Neural cell (in vitro differentiated cells): ENCODE measurements at regions not wholly inside any gene's neighbourhood (a gene's known extent, or its start where the extent isn't known, plus 50 kb on each side); places are given as distances from the start of the nearest gene placed in this dataset.

Experiments
- H2AFZ ChIP-seq: fragments of 200-600, 300-800 bp; sonication (generic), shearing (Covaris generic); 2 replicates; pipeline ENCODE4 v1.6.0; 2014; ENCODE audit warnings: low read depth, mild to moderate bottlenecking, antibody characterized with exemption, low read length, moderate library complexity
- H3F3A ChIP-seq: fragments of 200-600 bp; shearing (Covaris generic); 2 replicates; pipeline ENCODE4 v1.6.1; 2016; ENCODE audit warnings: mild to moderate bottlenecking, moderate library complexity, mixed read lengths, antibody characterized with exemption, low read length; ENCODE audit not compliant: insufficient read depth, poor library complexity, severe bottlenecking
- H3K27ac ChIP-seq: fragments of 200-600, 300-800 bp; sonication (generic), shearing (Covaris generic); 2 replicates; pipeline ENCODE4 v1.5.1; 2014; ENCODE audit warnings: mild to moderate bottlenecking, low read length, moderate library complexity
- H3K27me3 ChIP-seq: fragments of 300-800, 200-600 bp; sonication (generic), shearing (Covaris generic); 2 replicates; pipeline ENCODE4 v1.6.0; 2014; ENCODE audit warnings: mild to moderate bottlenecking, low read depth, low read length, moderate library complexity; ENCODE audit not compliant: insufficient read depth
- H3K36me3 ChIP-seq: fragments of 300-800, 200-600 bp; sonication (generic), shearing (Covaris generic); 2 replicates; pipeline ENCODE4 v1.5.1; 2014; ENCODE audit warnings: mild to moderate bottlenecking, antibody characterized with exemption, low read length, moderate library complexity; ENCODE audit not compliant: insufficient read depth
- H3K4me2 ChIP-seq: fragments of 300-800, 200-600 bp; sonication (generic), shearing (Covaris generic); 2 replicates; pipeline ENCODE4 v1.6.0; 2014; ENCODE audit warnings: mild to moderate bottlenecking, low read length
- H3K4me3 ChIP-seq: fragments of 300-800, 200-600 bp; sonication (generic), shearing (Covaris generic); 2 replicates; pipeline ENCODE4 v1.5.1; 2014; ENCODE audit warnings: mild to moderate bottlenecking, low read length, moderate library complexity
- H3K79me2 ChIP-seq: fragments of 200-600 bp; shearing (Covaris generic); replicated peaks from 2 replicates; pipeline ENCODE4 v1.6.0; 2014; ENCODE audit warnings: mild to moderate bottlenecking, low read length, moderate library complexity; ENCODE audit not compliant: insufficient read depth
- H3K9ac ChIP-seq: fragments of 300-800, 200-600 bp; sonication (generic), shearing (Covaris generic); 2 replicates; pipeline ENCODE4 v1.6.1; 2016; ENCODE audit warnings: mild to moderate bottlenecking, low read length, mixed read lengths
- H3K9me2 ChIP-seq: fragments of 200-600 bp; shearing (Covaris generic); 2 replicates; pipeline ENCODE4 v1.6.1; 2016; ENCODE audit warnings: mild to moderate bottlenecking, low read length, mixed read lengths; ENCODE audit not compliant: insufficient read depth
- H3K9me3 ChIP-seq: fragments of 200-600, 300-800 bp; sonication (generic), shearing (Covaris generic); 2 replicates; pipeline ENCODE4 v1.6.1; 2016; ENCODE audit warnings: mild to moderate bottlenecking, mixed run types, low read length, moderate library complexity, mixed read lengths
- H4K20me1 ChIP-seq: fragments of 200-600 bp; shearing (Covaris generic); 2 replicates; pipeline ENCODE4 v1.6.1; 2016; ENCODE audit warnings: mild to moderate bottlenecking, mixed run types; ENCODE audit not compliant: insufficient read depth
- CTCF ChIP-seq: fragments of 450-650 bp; IDR thresholded peaks from 2 replicates; pipeline ENCODE4 v1.5.1; 2014; ENCODE audit warnings: antibody characterized with exemption, mild to moderate bottlenecking, moderate library complexity; ENCODE audit not compliant: poor library complexity, severe bottlenecking
- EP300 ChIP-seq: fragments of 450-650 bp; conservative IDR thresholded peaks from 2 replicates; pipeline ENCODE4 v1.6.1; 2014; ENCODE audit warnings: antibody characterized with exemption, mild to moderate bottlenecking, moderate library complexity; ENCODE audit not compliant: poor library complexity, severe bottlenecking
- EZH2 ChIP-seq: fragments of 200-600, 300-800 bp; shearing (Covaris generic), sonication (generic); IDR thresholded peaks from 2 replicates; pipeline ENCODE4 v1.6.1; 2014; ENCODE audit warnings: antibody characterized with exemption, low read length, borderline replicate concordance, mild to moderate bottlenecking; ENCODE audit not compliant: insufficient read depth, poor library complexity, severe bottlenecking
- MXI1 ChIP-seq: fragments of 450-650 bp; conservative IDR thresholded peaks from 2 replicates; pipeline ENCODE4 v1.6.1; 2014; ENCODE audit warnings: antibody characterized with exemption, mild to moderate bottlenecking; ENCODE audit not compliant: poor library complexity, severe bottlenecking
- POLR2AphosphoS5 ChIP-seq: IDR thresholded peaks from 2 replicates; pipeline ENCODE4 v1.6.1; 2012
- RAD21 ChIP-seq: fragments of 450-650 bp; conservative IDR thresholded peaks from 2 replicates; pipeline ENCODE4 v1.6.1; 2014; ENCODE audit warnings: antibody characterized with exemption, mild to moderate bottlenecking, moderate library complexity
- REST ChIP-seq: IDR thresholded peaks from 2 replicates; pipeline ENCODE4 v1.6.1; 2012; ENCODE audit warnings: borderline replicate concordance
- SMC3 ChIP-seq: fragments of 450-650 bp; conservative IDR thresholded peaks from 2 replicates; pipeline ENCODE4 v1.6.1; 2014; ENCODE audit warnings: antibody characterized with exemption, mild to moderate bottlenecking, moderate library complexity; ENCODE audit not compliant: poor library complexity
- TAF1 ChIP-seq: IDR thresholded peaks from 2 replicates; pipeline ENCODE4 v1.6.1; 2012; ENCODE audit warnings: low read depth

GRCh38 chr2:84281510-84281909 is 177.6 kb downstream of the SUCLG1 start:
- Histone ChIP-seq H3K9ac (no peak overlapping the region), H3K9me3 (no peaks in the 10 kb centered on the region), H3K27me3 (no peaks in the 10 kb centered on the region), H3F3A (no peaks in the 10 kb centered on the region), H3K79me2 (no peaks in the 10 kb centered on the region), H3K4me2 (no peak overlapping the region), H2AFZ (no peak overlapping the region), H3K9me2 (no peaks in the 10 kb centered on the region), H3K4me3 (no peak overlapping the region), H3K27ac (no peak overlapping the region), H3K36me3 (no peaks in the 10 kb centered on the region), H4K20me1 (no peaks in the 10 kb centered on the region)
- no peak for TF ChIP-seq REST
- no peak for TF ChIP-seq EZH2
- TF ChIP-seq RAD21: no peak
- no peak for TF ChIP-seq TAF1

GRCh38 chr2:84280873-84281272 is 178.2 kb downstream of the SUCLG1 start:
- Histone ChIP-seq H3K9me3 (no peaks in the 10 kb centered on the region), H3K4me2 (no peak overlapping the region), H3K27ac (no peak overlapping the region), H3K36me3 (no peaks in the 10 kb centered on the region), H3K4me3 (no peak overlapping the region), H4K20me1 (no peaks in the 10 kb centered on the region), H3F3A (no peaks in the 10 kb centered on the region), H3K79me2 (no peaks in the 10 kb centered on the region), H2AFZ (no peak overlapping the region), H3K27me3 (no peaks in the 10 kb centered on the region), H3K9me2 (no peaks in the 10 kb centered on the region), H3K9ac (no peak overlapping the region)
- no peak for TF ChIP-seq EZH2
- no peak for TF ChIP-seq POLR2AphosphoS5
- TF ChIP-seq REST: no peak
- no peak for TF ChIP-seq MXI1
- TF ChIP-seq SMC3: no peak
- no peak for TF ChIP-seq RAD21
- no peak for TF ChIP-seq TAF1
- TF ChIP-seq CTCF: no peak
- TF ChIP-seq EP300: no peak
